ENCODE measurements at regions not wholly inside any gene's neighbourhood (a gene's known extent, or its start where the extent isn't known, plus 50 kb on each side); places are given as distances from the start of the nearest gene placed in this dataset.

- in situ Hi-C loops (cut with MboI; ENCODE audit: low pct_unique_long_range_greater_than_20kb, low sequenced_read_pairs): no loop called here
- DNase-seq: no peak
Observed at GRCh38 chr18:41237317-41237716, 717.7 kb upstream of the PIK3C3 start.

- no peak for DNase-seq
- in situ Hi-C loops (cut with MboI; ENCODE audit: low pct_unique_long_range_greater_than_20kb, low sequenced_read_pairs): no loop called here
Observed at GRCh38 chr18:41231681-41232080, 723.4 kb upstream of the PIK3C3 start.

DNA sequence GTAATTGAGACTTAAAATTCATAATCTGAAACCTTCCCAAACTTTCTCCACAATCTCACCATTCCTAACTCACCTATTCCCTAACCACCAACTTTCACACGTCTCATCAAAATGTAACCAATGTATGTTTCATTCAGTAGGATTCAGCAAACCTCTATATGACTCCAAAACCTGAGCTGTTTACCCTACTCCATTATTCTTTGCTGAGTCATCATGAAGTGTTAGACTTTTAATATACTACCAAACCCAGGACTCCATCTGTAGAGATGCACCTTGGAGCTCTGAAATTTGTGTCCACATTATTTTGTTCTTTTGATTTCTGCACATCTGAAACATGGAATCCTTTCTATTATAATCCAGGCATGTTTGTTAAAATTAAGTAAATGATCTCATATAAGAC lies 727.0 kb upstream of the PIK3C3 start:
- in situ Hi-C loops (cut with MboI; ENCODE audit: low pct_unique_long_range_greater_than_20kb, low sequenced_read_pairs): no loop called here

GRCh38 chr18:41226911-41227310 lies 728.1 kb upstream of the PIK3C3 start:
- in situ Hi-C loops (cut with MboI; ENCODE audit: low pct_unique_long_range_greater_than_20kb, low sequenced_read_pairs): no loop called here
- no peak for DNase-seq

More for the DNA sequence above, 727.0 kb upstream of the PIK3C3 start:
- no peak for DNase-seq

- DNase-seq: no peak
- in situ Hi-C loops (cut with MboI; ENCODE audit: low pct_unique_long_range_greater_than_20kb, low sequenced_read_pairs): no loop called here
Observed at GRCh38 chr18:41226186-41226585, 728.8 kb upstream of the PIK3C3 start.

DNA sequence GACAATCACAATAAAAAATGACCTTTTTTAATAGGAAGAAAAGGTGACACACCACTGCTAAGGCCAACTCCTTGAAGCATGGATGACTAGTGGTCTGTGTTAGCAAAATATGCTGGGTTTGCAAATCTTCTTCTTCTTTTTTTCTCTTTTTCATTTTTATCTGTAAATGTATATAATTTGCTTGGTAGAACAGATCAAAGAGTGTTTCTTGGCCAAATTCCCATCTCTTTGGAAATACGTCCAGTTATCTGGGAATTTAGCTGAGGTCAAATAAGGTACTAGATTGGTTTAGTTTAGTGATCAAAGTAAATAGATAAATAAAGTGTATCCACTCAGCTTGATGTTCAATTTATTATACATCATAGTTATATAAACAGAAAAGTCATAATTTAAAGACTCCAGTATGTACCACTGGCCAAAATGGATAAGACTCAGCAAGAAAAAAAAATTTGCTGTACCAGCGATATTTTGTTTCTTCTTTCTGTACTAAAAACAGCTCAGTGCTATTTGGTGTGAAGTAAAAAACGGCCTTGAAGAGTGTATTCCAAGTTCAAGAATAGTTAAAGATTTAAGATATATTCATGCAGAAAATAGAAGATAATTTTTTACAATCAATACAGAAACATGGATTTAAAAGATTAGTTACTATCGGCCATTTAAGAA lies 738.6 kb upstream of the PIK3C3 start:
- in situ Hi-C loops (cut with MboI; ENCODE audit: low pct_unique_long_range_greater_than_20kb, low sequenced_read_pairs): no loop called here
- DNase-seq: no peak

GRCh38 chr18:41207706-41208105 lies 747.3 kb upstream of the PIK3C3 start:
- in situ Hi-C loops (cut with MboI; ENCODE audit: low pct_unique_long_range_greater_than_20kb, low sequenced_read_pairs): no loop called here
- no peak for DNase-seq

- DNase-seq: no peak
- in situ Hi-C loops (cut with MboI; ENCODE audit: low pct_unique_long_range_greater_than_20kb, low sequenced_read_pairs): no loop called here
Observed at GRCh38 chr18:41206341-41206830, 748.6 kb upstream of the PIK3C3 start.

GRCh38 chr18:41199212-41199611 lies 755.8 kb upstream of the PIK3C3 start:
- in situ Hi-C loops (cut with MboI; ENCODE audit: low pct_unique_long_range_greater_than_20kb, low sequenced_read_pairs): no loop called here
- DNase-seq: no peak

DNA sequence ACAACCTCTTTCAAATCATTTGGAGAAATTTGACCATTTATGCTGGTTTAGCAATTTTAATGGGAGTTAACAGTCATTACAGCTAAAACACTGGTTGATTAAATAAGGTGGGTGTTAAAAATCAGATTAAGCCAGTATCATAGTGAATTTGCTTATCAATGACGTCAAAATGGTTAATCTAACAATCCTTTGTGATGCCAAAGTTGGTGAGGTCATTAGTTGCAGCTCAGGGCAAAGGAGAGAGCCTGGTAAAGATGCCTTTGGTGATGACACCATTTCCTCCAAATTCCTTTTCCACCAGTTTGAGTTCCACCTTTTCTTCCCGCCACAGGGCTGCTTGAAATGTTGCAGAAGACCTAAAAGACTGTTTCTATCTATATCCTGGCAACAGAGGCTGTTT lies 757.1 kb upstream of the PIK3C3 start:
- in situ Hi-C loops (cut with MboI; ENCODE audit: low pct_unique_long_range_greater_than_20kb, low sequenced_read_pairs): no loop called here
- DNase-seq: no peak

- in situ Hi-C loops (cut with MboI; ENCODE audit: low pct_unique_long_range_greater_than_20kb, low sequenced_read_pairs): no loop called here
- DNase-seq: no peak
Observed at GRCh38 chr18:41170346-41170745, 784.7 kb upstream of the PIK3C3 start.

DNA sequence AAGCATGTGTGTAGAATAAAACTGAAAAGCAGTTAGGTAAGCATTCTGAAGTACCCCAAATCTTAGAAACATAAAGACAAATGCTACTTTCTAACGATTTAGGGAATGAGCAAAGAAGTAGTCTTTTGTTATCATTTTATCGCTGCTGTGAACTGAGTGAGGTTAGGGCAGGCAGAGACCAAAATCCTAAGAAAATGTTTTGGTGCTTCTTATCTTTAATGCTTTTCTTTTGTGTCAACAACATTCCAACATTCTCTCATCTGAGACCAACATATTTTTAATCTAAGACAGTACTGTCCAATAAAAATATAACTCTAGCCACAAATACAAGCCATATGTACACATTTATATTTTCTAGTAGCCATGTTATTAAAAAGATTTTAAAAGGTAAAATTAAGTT lies 789.4 kb upstream of the PIK3C3 start:
- DNase-seq: no peak
- in situ Hi-C loops (cut with MboI; ENCODE audit: low pct_unique_long_range_greater_than_20kb, low sequenced_read_pairs): no loop called here

- in situ Hi-C loops (cut with MboI; ENCODE audit: low pct_unique_long_range_greater_than_20kb, low sequenced_read_pairs): no loop called here
Observed at GRCh38 chr18:41162781-41163180, 792.3 kb upstream of the PIK3C3 start.

GRCh38 chr18:41162191-41162590 lies 792.8 kb upstream of the PIK3C3 start:
- DNase-seq: no peak
- in situ Hi-C loops (cut with MboI; ENCODE audit: low pct_unique_long_range_greater_than_20kb, low sequenced_read_pairs): no loop called here

More at GRCh38 chr18:41162781-41163180, 792.3 kb upstream of the PIK3C3 start:
- no peak for DNase-seq

DNA sequence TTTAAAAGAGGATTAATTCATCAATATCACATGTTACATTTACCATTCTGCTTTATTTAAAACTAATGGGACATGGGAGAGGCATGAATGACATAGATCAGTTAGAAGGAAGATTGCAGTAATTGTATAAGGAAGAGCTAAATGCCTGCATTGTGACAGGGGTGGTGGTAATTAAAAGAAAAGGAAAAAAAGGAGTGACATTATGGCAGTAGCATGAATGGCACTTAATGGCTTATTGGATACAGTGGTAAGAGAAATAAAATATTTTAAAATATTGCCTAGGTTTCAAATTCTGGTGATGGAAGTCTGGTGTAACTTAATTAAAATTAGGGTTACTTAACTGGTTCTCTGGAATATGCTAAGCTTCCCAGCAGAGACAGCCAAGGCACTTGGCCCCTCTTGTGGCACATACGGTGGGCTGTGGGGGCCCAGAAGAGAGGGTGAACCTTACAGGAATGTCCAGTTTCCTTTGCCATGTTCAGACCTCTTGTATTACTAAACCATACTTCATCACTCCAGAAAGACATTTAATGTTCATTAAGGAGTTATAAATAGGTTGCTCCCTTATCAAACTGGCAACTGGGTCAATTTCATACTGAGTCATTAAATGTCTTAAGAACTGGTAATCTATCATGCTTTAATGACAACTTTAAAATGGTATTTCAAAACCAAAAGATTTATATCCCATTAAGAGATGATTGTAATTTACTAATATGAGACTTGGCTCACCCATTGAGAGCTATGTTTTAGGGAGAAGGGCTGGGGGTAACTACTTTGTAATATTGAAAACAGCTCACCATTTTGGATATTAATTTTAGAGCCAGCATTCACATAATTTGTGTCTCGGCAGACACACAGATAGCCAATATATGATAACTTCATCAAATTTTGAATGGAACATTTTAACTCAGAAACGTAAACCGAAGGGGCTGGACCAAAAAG lies 798.9 kb upstream of the PIK3C3 start:
- no peak for DNase-seq
- in situ Hi-C loops (cut with MboI; ENCODE audit: low pct_unique_long_range_greater_than_20kb, low sequenced_read_pairs): no loop called here

- no peak for DNase-seq
- in situ Hi-C loops (cut with MboI; ENCODE audit: low pct_unique_long_range_greater_than_20kb, low sequenced_read_pairs): no loop called here
Observed at GRCh38 chr18:41155025-41155424, 800.0 kb upstream of the PIK3C3 start.

DNA sequence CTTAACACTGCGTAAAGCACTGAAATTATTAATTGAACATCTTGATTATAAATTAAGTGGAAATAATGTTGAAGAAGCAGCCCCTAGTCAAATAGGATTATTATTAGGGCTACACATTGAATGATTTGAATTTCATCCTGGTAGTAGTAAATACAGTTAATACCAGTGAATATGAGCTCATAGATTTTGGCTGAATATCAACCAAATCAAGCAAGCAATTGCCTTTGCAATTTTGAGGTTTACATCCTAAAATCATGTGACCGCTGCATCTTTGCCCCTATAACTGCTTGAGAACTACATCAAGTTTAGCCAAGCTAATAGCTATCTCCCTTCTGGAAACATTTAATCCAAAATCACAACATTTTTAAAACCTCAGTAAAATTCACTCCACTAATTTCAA lies 801.2 kb upstream of the PIK3C3 start:
- DNase-seq: no peak
- in situ Hi-C loops (cut with MboI; ENCODE audit: low pct_unique_long_range_greater_than_20kb, low sequenced_read_pairs): no loop called here

DNA sequence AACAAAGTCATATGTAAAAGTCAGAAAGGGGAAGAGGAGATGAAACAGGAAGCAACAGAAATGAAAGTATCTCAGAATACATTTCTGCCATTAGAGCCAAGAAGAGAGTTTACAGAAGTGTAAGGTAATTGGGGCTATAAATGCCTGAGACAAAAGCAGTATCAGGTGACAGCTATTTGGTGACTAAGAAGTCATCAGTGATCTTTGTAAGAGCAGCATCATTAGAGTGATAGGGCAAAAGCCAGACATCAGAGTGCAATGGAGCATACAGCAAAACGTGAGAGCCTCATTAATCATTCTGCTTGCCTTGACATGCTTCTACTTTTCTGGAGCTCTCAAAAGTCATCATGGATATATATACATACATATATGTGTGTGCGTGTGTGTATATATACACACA lies 804.7 kb upstream of the PIK3C3 start:
- in situ Hi-C loops (cut with MboI; ENCODE audit: low pct_unique_long_range_greater_than_20kb, low sequenced_read_pairs): no loop called here
- no peak for DNase-seq

GRCh38 chr18:41146301-41146700 lies 808.7 kb upstream of the PIK3C3 start:
- in situ Hi-C loops (cut with MboI; ENCODE audit: low pct_unique_long_range_greater_than_20kb, low sequenced_read_pairs): no loop called here
- no peak for DNase-seq

DNA sequence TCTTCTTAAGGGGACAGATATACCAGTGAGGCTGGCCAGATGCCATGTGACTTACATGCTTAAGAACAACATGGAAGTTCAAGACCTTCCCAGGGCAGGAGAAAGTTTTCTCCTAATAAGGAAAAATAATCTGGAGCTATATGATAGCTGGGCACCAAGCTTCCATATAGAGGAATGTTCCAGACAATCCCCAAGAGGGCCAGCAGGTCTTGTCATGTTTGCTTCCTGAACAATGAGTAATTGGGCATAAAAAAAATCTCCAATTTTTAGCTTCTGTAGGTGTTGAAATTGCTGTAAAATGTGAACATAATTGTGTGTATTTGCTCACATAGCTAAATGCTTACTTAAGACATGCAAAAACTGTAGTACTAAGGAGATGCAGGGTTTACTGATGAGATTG lies 809.5 kb upstream of the PIK3C3 start:
- in situ Hi-C loops (cut with MboI; ENCODE audit: low pct_unique_long_range_greater_than_20kb, low sequenced_read_pairs): no loop called here
- DNase-seq: no peak
